ENCODE measurements at regions not wholly inside any gene's neighbourhood (a gene's known extent, or its start where the extent isn't known, plus 50 kb on each side); places are given as distances from the start of the nearest gene placed in this dataset.

DNA sequence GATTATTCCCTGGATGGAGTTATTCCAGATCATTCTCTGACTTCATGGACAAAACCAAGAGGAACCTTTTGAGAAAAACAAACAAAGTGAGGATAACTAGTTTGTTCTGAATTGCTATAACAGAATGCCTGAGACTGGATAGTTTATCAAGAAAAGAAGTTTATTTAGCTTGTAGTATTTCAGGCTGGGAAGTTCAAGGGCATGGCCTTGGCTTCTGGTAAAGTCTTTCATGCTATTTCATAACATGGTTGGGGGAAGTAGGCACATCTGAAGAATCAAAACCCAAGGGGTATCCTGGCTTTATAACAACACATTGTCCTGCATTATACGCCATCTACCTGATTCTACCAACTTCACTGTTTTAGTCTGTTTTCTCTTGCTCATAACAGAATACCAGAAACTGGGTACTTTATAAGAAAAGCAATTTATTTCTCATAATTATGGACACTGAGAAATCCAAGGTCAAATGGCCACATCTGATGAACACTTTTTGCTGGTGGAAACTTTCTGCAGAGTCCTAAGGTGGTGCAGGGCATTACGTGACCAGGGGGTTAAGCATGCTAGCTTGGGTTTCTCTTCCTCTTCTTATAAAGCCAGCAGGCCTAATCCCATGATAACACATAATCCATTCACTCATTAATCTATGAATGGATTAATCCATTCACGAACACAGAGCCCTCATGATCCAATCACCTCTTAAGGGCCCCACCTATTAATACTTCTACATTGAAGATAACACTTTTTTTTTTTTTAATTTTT lies 186.1 kb upstream of the PRSS16 start:
- peaks cover 0 to 6% (median 0%) of the 10 kb centered on the region in 4 donors for H3K4me1 ChIP-seq
- no peak overlapping the region for H3K27ac ChIP-seq
- no peaks in the 10 kb centered on the region for H3K9me3 ChIP-seq
- no peak overlapping the region for H3K4me3 ChIP-seq
- 76 to 89% methylated on average over 3 of the region's 3 CpGs for WGBS, 2 donors (ENCODE audit: low coverage in 1 of 2)
- peaks cover 4% of the 10 kb centered on the region for H3K27me3 ChIP-seq
- no peak for DNase-seq
- in situ Hi-C loops (cut with MboI; ENCODE audit: low pct_ligation_motif_present in 1 of 4, low pct_unique_long_range_greater_than_20kb in 1 of 4, low sequenced_read_pairs in 3 of 4) (no loop called here), intact Hi-C loops (cut with DNase I; ENCODE audit: low total_unique reads) (no loop called here)
- TF ChIP-seq POLR2A (IDR thresholded peaks at IDR 0.05) (no peak), EP300 (IDR thresholded peaks at IDR 0.05; ENCODE audit: low read depth) (no peak), POLR2AphosphoS5 (IDR thresholded peaks at IDR 0.05) (no peak)
- TF ChIP-seq, protein P1, sequence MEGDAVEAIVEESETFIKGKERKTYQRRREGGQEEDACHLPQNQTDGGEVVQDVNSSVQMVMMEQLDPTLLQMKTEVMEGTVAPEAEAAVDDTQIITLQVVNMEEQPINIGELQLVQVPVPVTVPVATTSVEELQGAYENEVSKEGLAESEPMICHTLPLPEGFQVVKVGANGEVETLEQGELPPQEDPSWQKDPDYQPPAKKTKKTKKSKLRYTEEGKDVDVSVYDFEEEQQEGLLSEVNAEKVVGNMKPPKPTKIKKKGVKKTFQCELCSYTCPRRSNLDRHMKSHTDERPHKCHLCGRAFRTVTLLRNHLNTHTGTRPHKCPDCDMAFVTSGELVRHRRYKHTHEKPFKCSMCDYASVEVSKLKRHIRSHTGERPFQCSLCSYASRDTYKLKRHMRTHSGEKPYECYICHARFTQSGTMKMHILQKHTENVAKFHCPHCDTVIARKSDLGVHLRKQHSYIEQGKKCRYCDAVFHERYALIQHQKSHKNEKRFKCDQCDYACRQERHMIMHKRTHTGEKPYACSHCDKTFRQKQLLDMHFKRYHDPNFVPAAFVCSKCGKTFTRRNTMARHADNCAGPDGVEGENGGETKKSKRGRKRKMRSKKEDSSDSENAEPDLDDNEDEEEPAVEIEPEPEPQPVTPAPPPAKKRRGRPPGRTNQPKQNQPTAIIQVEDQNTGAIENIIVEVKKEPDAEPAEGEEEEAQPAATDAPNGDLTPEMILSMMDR (IDR thresholded peaks at IDR 0.05): no peak
- H3K36me3 ChIP-seq: no peaks in the 10 kb centered on the region

DNA sequence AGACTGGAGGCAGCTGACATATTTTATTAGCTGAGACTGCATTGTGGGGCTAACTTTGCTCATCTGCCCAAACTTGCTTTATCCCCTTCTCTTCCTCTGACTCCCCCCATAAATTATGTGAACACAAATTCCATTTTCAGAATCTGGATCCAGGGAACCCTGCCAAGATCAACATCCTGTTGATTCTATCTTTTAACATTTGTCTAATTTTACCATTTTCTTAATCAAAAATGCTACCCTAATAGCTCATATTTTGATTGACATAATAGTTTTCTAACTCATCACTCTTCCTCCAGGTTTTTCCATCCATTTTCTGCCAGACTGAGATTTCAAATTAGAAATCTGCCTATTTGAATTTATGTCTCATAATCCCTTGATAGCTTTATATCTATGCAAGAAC lies 184.7 kb upstream of the PRSS16 start:
- no peak for DNase-seq
- in situ Hi-C loops (cut with MboI; ENCODE audit: low pct_ligation_motif_present in 1 of 4, low pct_unique_long_range_greater_than_20kb in 1 of 4, low sequenced_read_pairs in 3 of 4): no loop called here
- intact Hi-C loops (cut with DNase I; ENCODE audit: low total_unique reads): no loop called here
- TF ChIP-seq POLR2A (IDR thresholded peaks at IDR 0.05): no peak
- TF ChIP-seq, protein P1 (IDR thresholded peaks at IDR 0.05): no peak
- H3K27me3 ChIP-seq: peaks cover 4% of the 10 kb centered on the region
- H3K4me1 ChIP-seq: peaks cover 0 to 6% (median 0%) of the 10 kb centered on the region in 4 donors
- no peak overlapping the region for H3K4me3 ChIP-seq
- H3K9me3 ChIP-seq: no peaks in the 10 kb centered on the region
- H3K36me3 ChIP-seq: no peaks in the 10 kb centered on the region
- no peak overlapping the region for H3K27ac ChIP-seq

DNA sequence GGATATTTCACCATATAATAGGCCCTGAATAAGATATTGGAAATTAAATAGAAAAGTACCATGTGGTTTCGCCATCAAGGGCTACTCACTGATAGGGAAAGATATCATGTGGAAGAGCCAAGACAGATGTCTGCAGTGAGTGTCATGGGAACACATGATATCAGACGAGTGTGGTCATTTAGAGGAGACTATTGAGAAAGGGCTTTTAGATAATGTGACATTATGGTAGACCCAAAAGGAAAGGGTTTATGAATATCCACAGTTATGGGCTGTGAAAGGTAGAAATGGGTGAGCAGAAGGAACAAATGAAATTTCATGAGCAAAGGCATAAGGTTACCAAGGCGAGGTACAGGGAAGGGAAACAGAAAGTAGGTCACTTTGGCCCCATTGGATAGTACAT lies 182.3 kb upstream of the PRSS16 start:
- intact Hi-C loops (cut with DNase I; ENCODE audit: low total_unique reads): no loop called here

DNA sequence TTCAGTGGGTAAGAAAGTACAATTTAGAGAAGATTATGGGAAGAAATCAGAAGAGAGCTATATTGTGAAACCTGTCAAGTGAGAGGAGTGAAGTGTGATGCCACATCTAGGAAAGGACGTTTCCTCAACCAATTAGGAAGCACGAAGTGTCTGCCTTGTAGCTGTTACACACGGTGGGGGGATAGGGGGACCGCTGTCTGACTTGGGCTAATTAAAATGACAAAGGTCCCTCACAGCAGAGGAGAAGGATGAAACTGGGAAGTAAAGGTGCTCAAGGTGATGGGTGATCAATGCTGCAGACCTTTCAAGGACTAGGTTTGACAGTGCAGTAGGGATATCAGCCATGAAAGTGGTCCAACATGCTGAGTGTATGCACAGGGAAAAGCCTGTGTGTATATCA lies 181.1 kb upstream of the PRSS16 start:
- Histone ChIP-seq H3K4me3 (no peak overlapping the region), H3K9me3 (no peaks in the 10 kb centered on the region), H3K27me3 (peaks cover 9% of the 10 kb centered on the region), H3K36me3 (no peaks in the 10 kb centered on the region), H3K27ac (no peak overlapping the region), H3K4me1 (no peaks in the 10 kb centered on the region)
- TF ChIP-seq, protein P1 (IDR thresholded peaks at IDR 0.05): no peak
- TF ChIP-seq EP300 (IDR thresholded peaks at IDR 0.05; ENCODE audit: low read depth) (no peak), POLR2A (IDR thresholded peaks at IDR 0.05) (no peak), POLR2AphosphoS5 (IDR thresholded peaks at IDR 0.05) (no peak)
- in situ Hi-C loops (cut with MboI; ENCODE audit: low pct_ligation_motif_present in 1 of 4, low pct_unique_long_range_greater_than_20kb in 1 of 4, low sequenced_read_pairs in 3 of 4): no loop called here
- no peak for DNase-seq
- intact Hi-C loops (cut with DNase I; ENCODE audit: low total_unique reads): no loop called here
- WGBS, 2 donors (ENCODE audit: low coverage in 1 of 2): 56% methylated on average over 4 of the region's 4 CpGs; no CpG with 5 or more reads in 1 of the 2 donors

More for the DNA sequence above, 182.3 kb upstream of the PRSS16 start:
- no peak for TF ChIP-seq POLR2AphosphoS5 (IDR thresholded peaks at IDR 0.05)
- no peak for TF ChIP-seq EP300 (IDR thresholded peaks at IDR 0.05; ENCODE audit: low read depth)
- TF ChIP-seq, protein P1 (IDR thresholded peaks at IDR 0.05): no peak
- TF ChIP-seq POLR2A (IDR thresholded peaks at IDR 0.05): no peak
- H3K4me1 ChIP-seq: peaks cover 0 to 1% (median 0%) of the 10 kb centered on the region in 4 donors
- H3K9me3 ChIP-seq: no peaks in the 10 kb centered on the region
- no peak overlapping the region for H3K27ac ChIP-seq
- H3K4me3 ChIP-seq: no peak overlapping the region
- DNase-seq: no peak
- in situ Hi-C loops (cut with MboI; ENCODE audit: low pct_ligation_motif_present in 1 of 4, low pct_unique_long_range_greater_than_20kb in 1 of 4, low sequenced_read_pairs in 3 of 4): no loop called here
- no peaks in the 10 kb centered on the region for H3K36me3 ChIP-seq
- WGBS, 2 donors (ENCODE audit: low coverage in 1 of 2): 80 to 83% methylated on average over 3 of the region's 3 CpGs
- H3K27me3 ChIP-seq: peaks cover 9% of the 10 kb centered on the region

Measured in transverse colon (tissue), 4 donors.